ENCODE measurements at regions not wholly inside any gene's neighbourhood (a gene's known extent, or its start where the extent isn't known, plus 50 kb on each side); places are given as distances from the start of the nearest gene placed in this dataset.

- no peak for TF ChIP-seq HNRNPL (IDR thresholded peaks at IDR 0.05; ENCODE audit: low read depth, low read length)
- peak; percentile 75 for TF ChIP-seq KLF16 (IDR thresholded peaks at IDR 0.05)
- TF ChIP-seq MYC (IDR thresholded peaks at IDR 0.05; ENCODE audit: low read depth, low read length), result peak; percentile 90
- TF ChIP-seq MYC (CRISPR knock-in tag; IDR thresholded peaks at IDR 0.05; ENCODE audit: borderline replicate concordance, low read depth), result no peak
- TF ChIP-seq ZNF197 (CRISPR knock-in tag; IDR thresholded peaks at IDR 0.05; ENCODE audit: low read depth), result peak; percentile 91; the same call in 1 of the 2 replicates
- peak; percentile 11 for TF ChIP-seq RBM25 (IDR thresholded peaks at IDR 0.05; ENCODE audit: low read depth, low read length, severe bottlenecking)
- TF ChIP-seq MGA (IDR thresholded peaks at IDR 0.05), result peak; percentile 95
- peak; percentile 97 for TF ChIP-seq EP300 (IDR thresholded peaks at IDR 0.05; ENCODE audit: low read length)
- TF ChIP-seq DPF2 (IDR thresholded peaks at IDR 0.05), result peak; percentile 98
- TF ChIP-seq ZNF140 (CRISPR knock-in tag; IDR thresholded peaks at IDR 0.05), result no peak
- no peak for TF ChIP-seq ZNF445 (CRISPR knock-in tag; IDR thresholded peaks at IDR 0.05; ENCODE audit: low read depth)
- TF ChIP-seq PCBP1 (IDR thresholded peaks at IDR 0.05; ENCODE audit: low read depth, low read length, poor library complexity, severe bottlenecking), result no peak
- no peak for TF ChIP-seq POLR2A (conservative IDR thresholded peaks at IDR 0.05)
- TF ChIP-seq SRF (CRISPR knock-in tag; IDR thresholded peaks at IDR 0.05), result peak in 1 of 2 experiments; percentile 49; a peak in 1 of 4 replicates
Observed at GRCh38 chr20:50292591-50293283, 102.1 kb downstream of the CEBPB start (continued).

Data from K562 (cell line).